Kidney (tissue), 13 donors: ENCODE measurements at regions not wholly inside any gene's neighbourhood (a gene's known extent, or its start where the extent isn't known, plus 50 kb on each side); places are given as distances from the start of the nearest gene placed in this dataset.

ENCODE experiments used
- DNase-seq, 5 donors: peaks; one replicate each; pipeline ENCODE4 v3.0.0-alpha.2; 2013 to 2020
- FAIRE-seq: peaks from 2 replicates; lab custom pipeline; 2012; peaks lifted over from hg19 to GRCh38; lab: Jason Lieb, UNC
- H3K27ac ChIP-seq, 2 donors: one replicate each; pipeline ENCODE4 v1.7.0; 2013; ENCODE audit warnings: low read depth in 2 of 2, low read length in 2 of 2, inconsistent platforms in 1 of 2
- H3K27me3 ChIP-seq: one replicate; pipeline ENCODE4 v1.7.1; 2013; ENCODE audit warnings: low read length, inconsistent platforms; ENCODE audit not compliant: control insufficient read depth, insufficient read depth
- H3K36me3 ChIP-seq, 3 donors: one replicate each; pipeline versions ENCODE4 v1.7.0 to v1.7.1; 2013; ENCODE audit warnings: low read length in 3 of 3, control low read depth in 1 of 3, inconsistent platforms in 1 of 3; ENCODE audit not compliant: insufficient read depth in 3 of 3, control insufficient read depth in 2 of 3
- H3K4me1 ChIP-seq, 3 donors: one replicate each; pipeline versions ENCODE4 v1.7.0 to v1.7.1; 2013; ENCODE audit warnings: low read length in 3 of 3, inconsistent platforms in 1 of 3, low read depth in 1 of 3; ENCODE audit not compliant: control insufficient read depth in 2 of 3, insufficient read depth in 2 of 3
- H3K4me3 ChIP-seq, 3 donors: one replicate each; pipeline versions ENCODE4 v1.7.0 to v1.8.1; 2013; ENCODE audit warnings: low read length in 3 of 3, control low read depth in 1 of 3, inconsistent platforms in 1 of 3
- H3K9ac ChIP-seq, 3 donors: one replicate each; pipeline versions ENCODE4 v1.7.0 to v1.7.1; 2013; ENCODE audit warnings: low read length in 3 of 3, control low read depth in 1 of 3, inconsistent platforms in 1 of 3
- H3K9me3 ChIP-seq, 3 donors: one replicate each; pipeline versions ENCODE4 v1.7.0 to v1.7.1; 2013; ENCODE audit warnings: low read length in 3 of 3, control low read depth in 1 of 3, inconsistent platforms in 1 of 3; ENCODE audit not compliant: control insufficient read depth in 2 of 3, insufficient read depth in 1 of 3
- CTCF ChIP-seq: IDR thresholded peaks from 3 replicates; pipeline ENCODE4 v1.5.1; 2012; ENCODE audit warnings: mild to moderate bottlenecking, moderate library complexity, borderline replicate concordance; ENCODE audit not compliant: insufficient read depth; ENCODE audit errors: extremely low read depth
- intact Hi-C: fragments of 100-400 bp; cut with DNase I; formaldehyde crosslinking; loops from one replicate; pipeline ENCODE4 v1.11.1; 2022
- donor health status: control.
- donor health status: control.
- donor health status: control.
- donor health status: control.
- donor health status: control.
- donor health status: DM: yes; HTN: yes; CAD: no.
- donor health status: Normal renal cell carcinoma (clear cell type).

GRCh38 chr4:173652283-173652931 is 122.4 kb upstream of the HAND2 start:
- FAIRE-seq (no peak), DNase-seq (peak in 1 of 5 donors; percentile 7)
- H3K4me3 ChIP-seq: no peak overlapping the region
- no peaks in the 10 kb centered on the region for H3K27me3 ChIP-seq
- no peaks in the 10 kb centered on the region for H3K36me3 ChIP-seq
- no peaks in the 10 kb centered on the region for H3K4me1 ChIP-seq
- TF ChIP-seq CTCF: no peak
- peaks cover 0 to 2% (median 0%) of the 10 kb centered on the region in 3 donors for H3K9me3 ChIP-seq
- no peak overlapping the region for H3K27ac ChIP-seq
- H3K9ac ChIP-seq: no peak overlapping the region
- intact Hi-C loops: no loop called here

GRCh38 chr4:173651651-173652282 is 121.7 kb upstream of the HAND2 start:
- Histone ChIP-seq H3K27me3 (no peaks in the 10 kb centered on the region), H3K27ac (no peak overlapping the region), H3K9me3 (peaks cover 0 to 2% (median 0%) of the 10 kb centered on the region in 3 donors), H3K4me3 (no peak overlapping the region), H3K36me3 (no peaks in the 10 kb centered on the region), H3K4me1 (no peaks in the 10 kb centered on the region), H3K9ac (no peak overlapping the region)
- DNase-seq: peak in 2 of 5 donors; percentile 2 to 3
- TF ChIP-seq CTCF: no peak
- FAIRE-seq: no peak
- intact Hi-C loops: no loop called here

- H3K27ac ChIP-seq: no peak overlapping the region
- intact Hi-C loops: no loop called here
Measured at GRCh38 chr4:173647902-173648301, 117.9 kb upstream of the HAND2 start.

More at GRCh38 chr4:173647902-173648301, 117.9 kb upstream of the HAND2 start:
- Histone ChIP-seq H3K36me3 (no peaks in the 10 kb centered on the region), H3K4me3 (no peak overlapping the region), H3K27me3 (no peaks in the 10 kb centered on the region), H3K9ac (no peak overlapping the region), H3K9me3 (no peaks in the 10 kb centered on the region), H3K4me1 (no peaks in the 10 kb centered on the region)
- no peak for TF ChIP-seq CTCF
- FAIRE-seq (no peak), DNase-seq (no peak)
